Erythroblast (primary cell): ENCODE measurements at regions not wholly inside any gene's neighbourhood (a gene's known extent, or its start where the extent isn't known, plus 50 kb on each side); places are given as distances from the start of the nearest gene placed in this dataset.
"Not testable (repeated sequence)": the region's sequence is repeated elsewhere in the genome, so short reads cannot be mapped to it uniquely, and the experiment has no call there.

Experiments used
- DNase-seq, 2 experiments: peaks; one replicate each; lab custom pipeline; 2025; lab: John Stamatoyannopoulos, UW
- GATA1 ChIP-seq: IDR thresholded peaks from 2 replicates; pipeline ENCODE4 v1.6.1; 2011; ENCODE audit warnings: low read depth, mild to moderate bottlenecking, control low read depth, low read length, moderate library complexity
- POLR2A ChIP-seq: IDR thresholded peaks from 2 replicates; pipeline ENCODE4 v1.6.1; 2011; ENCODE audit warnings: mild to moderate bottlenecking, low read length

DNA sequence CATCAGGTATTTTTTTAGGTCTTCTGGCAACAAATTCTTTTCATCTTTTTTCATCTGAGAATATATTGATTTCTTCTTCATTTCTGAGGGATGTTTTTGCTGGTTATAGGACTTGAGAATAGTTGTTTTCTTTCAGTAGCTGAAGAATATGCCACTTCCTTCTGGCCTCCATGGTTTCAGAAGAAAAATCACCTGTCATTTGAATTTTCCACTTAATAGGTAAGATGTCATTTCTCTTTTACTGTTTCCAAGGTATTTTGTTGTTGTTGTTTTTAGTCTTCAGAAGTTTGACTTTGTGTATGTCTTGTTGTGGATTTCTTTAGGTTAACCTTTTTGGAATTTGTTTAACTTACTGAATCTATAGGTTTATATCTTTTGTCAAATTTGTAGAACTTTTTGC is 257.8 kb upstream of the AMIGO2 start:
- TF ChIP-seq POLR2A (no peak), GATA1 (no peak)

DNA sequence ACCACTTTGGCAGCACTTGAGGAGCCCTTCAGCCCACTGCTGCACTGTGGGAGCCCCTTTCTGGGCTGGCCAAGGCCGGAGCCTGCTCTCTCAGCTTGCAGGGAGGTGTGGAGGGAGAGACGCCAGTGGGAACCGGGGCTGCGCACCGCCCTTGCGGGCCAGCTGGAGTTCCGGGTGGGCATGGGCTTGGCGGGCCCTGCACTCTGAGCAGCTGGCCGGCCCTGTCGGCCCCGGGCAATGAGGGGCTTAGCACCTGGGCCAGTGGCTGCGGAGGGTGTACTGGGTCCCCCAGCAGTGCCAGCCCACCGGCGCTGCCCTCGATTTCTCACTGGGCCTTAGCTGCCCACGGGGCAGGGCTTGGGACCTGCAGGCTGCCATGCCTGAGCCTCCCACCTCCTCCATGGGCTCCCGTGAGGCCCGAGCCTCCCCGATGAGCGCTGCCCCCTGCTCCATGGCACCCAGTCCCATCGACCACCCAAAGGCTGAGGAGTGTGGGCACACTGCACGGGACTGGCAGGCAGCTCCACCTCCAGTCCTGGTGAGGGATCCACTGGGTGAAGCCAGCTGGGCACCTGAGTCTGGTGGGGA is 253.6 kb upstream of the AMIGO2 start:
- DNase-seq: not testable (repeated sequence)

More for the DNA sequence above, 257.8 kb upstream of the AMIGO2 start:
- DNase-seq: no peak

DNA sequence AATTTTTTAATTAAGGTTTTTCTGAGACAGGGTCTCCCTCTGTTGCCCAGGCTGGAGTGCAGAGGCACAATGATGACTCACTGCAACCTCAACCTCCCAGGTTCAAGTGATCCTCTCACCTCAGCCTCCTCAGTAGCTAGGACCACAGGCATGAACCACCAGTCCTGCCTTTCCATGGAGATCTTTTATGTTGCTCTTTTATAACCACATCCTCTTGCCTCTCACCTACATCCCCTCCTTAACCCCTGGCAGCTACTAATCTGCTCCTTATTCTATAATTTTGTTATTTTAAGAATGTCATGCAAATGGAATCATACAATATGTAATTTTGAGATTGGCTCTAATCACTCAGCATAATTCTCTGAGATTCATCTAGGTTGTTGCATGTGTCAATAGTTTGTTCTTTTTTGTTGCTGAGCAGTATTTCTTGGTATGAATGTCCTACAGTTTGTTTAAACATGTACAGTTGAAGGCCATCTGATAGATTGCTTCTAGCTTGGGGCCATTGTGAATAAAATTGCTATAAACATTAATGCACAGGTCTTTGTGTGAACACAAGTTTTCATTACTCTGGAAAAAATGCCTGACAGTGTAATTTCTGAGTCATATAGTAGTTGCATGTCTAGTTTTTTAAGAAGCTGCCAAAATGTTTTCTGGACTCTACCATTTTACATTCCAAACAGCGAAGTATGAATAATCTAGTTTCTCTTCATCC is 249.2 kb upstream of the AMIGO2 start:
- no peak for DNase-seq
- TF ChIP-seq GATA1 (no peak), POLR2A (no peak)

DNA sequence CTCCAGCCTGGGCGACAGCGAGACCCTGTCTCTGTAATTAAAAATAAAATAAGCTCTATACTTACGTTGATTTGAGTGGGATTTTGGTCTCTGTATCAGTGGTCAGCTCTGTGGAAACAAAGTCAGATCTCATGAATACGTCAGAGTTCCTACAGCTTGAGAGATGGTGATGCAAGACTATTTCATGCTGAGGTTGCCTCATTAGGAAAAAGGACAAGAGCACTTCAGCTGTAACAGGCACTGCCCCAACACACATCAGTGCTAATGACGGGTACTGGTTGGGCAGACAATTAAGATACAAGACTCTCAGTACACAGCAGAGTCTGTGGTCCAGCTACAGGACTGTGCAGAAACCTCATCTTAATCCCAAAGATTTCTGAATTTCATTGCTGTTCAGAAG is 246.4 kb upstream of the AMIGO2 start:
- no peak for TF ChIP-seq POLR2A
- TF ChIP-seq GATA1: no peak
- no peak for DNase-seq

DNA sequence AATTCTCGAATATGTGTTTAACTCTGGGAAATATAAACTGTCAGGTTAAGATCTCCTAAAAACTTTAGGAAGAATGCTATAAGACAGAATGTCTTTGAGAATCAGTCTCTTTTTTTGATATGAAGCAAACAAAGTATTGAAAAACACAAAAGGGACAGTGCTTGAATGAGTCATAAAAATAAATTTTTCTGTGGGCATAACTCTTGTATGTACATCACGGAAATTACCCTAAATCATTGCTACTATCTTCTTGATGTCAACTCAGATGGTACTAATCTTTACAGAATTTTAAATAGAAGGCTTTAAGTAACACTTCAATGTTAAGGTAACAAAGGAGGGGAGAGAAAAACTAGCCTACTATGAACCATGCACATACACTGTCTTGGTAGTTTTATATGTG is 244.0 kb upstream of the AMIGO2 start:
- no peak for DNase-seq
- TF ChIP-seq GATA1 (no peak), POLR2A (no peak)

- no peak for TF ChIP-seq GATA1
- no peak for TF ChIP-seq POLR2A
- DNase-seq: no peak
Observed at GRCh38 chr12:47321436-47321835, 241.7 kb upstream of the AMIGO2 start.

DNA sequence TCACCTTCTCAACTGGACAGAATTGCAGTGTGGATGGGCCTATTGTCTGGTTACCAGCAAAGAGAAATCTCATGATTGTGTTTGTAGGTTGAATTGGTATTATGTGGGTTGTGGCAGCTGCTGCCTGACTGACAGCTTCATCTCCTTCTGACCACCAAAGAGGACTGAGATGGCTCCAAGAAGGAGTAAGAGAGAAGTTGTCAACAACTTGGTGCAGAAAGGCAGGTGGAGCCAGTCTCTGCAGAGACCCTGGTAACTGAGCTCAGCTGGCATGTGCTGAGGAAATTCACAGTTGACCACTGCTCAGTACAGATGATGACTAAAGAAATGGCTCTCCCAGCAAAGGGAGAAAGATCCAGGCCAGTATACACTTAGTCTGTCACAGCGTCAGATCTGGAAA is 240.0 kb upstream of the AMIGO2 start:
- no peak for DNase-seq
- TF ChIP-seq POLR2A: no peak
- TF ChIP-seq GATA1: no peak

DNA sequence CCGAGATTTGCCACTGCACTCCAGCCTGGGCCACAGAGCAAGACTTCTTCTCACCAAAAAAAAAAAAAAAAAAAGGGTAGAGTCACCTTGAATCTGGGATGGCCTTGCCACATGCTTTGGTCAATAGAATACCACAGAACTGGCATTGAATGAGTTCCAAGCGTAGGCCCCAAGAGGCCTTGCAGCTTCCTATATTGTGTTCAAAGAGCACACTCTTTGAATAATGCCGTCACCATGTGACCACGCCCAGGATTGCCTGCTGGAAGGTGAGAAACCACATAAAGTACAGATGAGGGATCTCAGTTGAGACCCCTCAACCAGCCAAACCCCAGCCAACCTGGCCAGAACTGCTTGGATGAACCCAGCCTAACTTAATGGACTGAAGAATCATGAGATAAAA is 239.2 kb upstream of the AMIGO2 start:
- TF ChIP-seq POLR2A (no peak), GATA1 (no peak)

DNA sequence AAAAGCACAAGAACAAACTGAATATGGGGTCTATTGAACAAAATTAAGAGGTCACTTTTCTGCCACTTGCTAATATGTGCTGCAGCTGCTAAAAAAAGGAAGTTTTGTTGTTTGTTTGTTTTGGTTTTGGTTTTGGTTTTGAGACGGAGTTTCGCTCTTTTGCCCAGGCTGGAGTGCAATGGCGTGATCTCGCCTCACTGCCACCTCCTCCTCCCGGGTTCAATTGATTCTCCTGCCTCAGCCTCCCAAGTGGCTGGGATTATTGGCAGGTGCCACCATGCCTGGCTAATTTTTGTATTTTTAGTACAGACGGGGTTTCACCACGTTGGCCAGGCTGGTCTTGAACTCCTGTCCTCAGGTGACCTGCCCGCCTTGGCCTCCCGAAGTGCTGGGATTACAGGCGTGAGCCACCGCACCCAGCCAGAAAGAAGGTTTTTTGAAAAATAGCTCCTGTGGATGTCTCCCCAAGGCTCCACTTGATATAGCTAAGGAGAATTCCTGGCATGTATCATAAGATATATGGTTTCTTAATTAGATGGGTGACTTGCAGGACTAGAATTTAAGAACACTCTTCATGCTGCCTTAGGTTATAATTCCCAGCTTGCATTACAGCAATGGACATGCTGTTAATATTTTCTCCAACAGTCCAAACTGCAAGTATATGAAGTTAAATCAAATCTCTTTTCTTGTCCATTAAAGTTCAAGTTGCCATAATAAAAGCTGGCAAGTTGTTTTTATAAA is 237.6 kb upstream of the AMIGO2 start:
- DNase-seq: no peak
- TF ChIP-seq POLR2A (no peak), GATA1 (no peak)

More for the DNA sequence above, 239.2 kb upstream of the AMIGO2 start:
- no peak for DNase-seq

GRCh38 chr12:47316609-47317049 is 236.9 kb upstream of the AMIGO2 start:
- DNase-seq: no peak
- TF ChIP-seq POLR2A: no peak
- no peak for TF ChIP-seq GATA1

DNA sequence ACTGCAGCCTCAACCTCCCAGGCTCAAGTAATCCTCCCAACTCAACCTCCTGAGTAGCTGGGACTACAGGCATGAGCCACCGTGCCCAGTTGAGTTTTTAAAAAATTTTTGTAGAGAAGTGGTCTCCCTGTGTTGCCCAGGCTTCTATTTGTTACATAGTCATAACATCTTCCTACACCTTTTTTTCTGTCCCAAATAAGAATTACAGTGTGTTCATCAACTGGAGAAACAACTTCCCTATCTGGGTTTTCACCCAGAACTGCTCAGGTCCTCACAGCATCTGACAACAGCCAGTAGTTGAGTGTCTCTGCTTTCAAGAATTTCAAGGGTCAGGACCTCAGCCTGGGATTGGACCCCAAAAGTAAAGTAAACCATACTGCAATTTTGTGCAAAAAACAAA is 235.2 kb upstream of the AMIGO2 start:
- TF ChIP-seq POLR2A (no peak), GATA1 (no peak)
- DNase-seq: no peak

- TF ChIP-seq GATA1 (no peak), POLR2A (no peak)
- DNase-seq: no peak
Observed at GRCh38 chr12:47312808-47313426, 233.2 kb upstream of the AMIGO2 start.

- no peak for TF ChIP-seq POLR2A
- TF ChIP-seq GATA1: no peak
- no peak for DNase-seq
Observed at GRCh38 chr12:47312147-47312546, 232.4 kb upstream of the AMIGO2 start.

GRCh38 chr12:47311568-47311967 is 231.8 kb upstream of the AMIGO2 start:
- TF ChIP-seq POLR2A: no peak
- TF ChIP-seq GATA1: no peak
- no peak for DNase-seq

GRCh38 chr12:47311010-47311409 is 231.3 kb upstream of the AMIGO2 start:
- no peak for DNase-seq
- TF ChIP-seq GATA1 (no peak), POLR2A (no peak)
